CD14-positive monocyte (primary cell): ENCODE measurements at regions not wholly inside any gene's neighbourhood (a gene's known extent, or its start where the extent isn't known, plus 50 kb on each side); places are given as distances from the start of the nearest gene placed in this dataset.

Experiments
- DNase-seq, 3 donors: peaks; one replicate each; pipeline ENCODE4 v3.0.0-alpha.2; 2011 to 2022
- H2AFZ ChIP-seq: 2 replicates; pipeline ENCODE4 v1.6.0; 2012; ENCODE audit warnings: mild to moderate bottlenecking, low read depth, low read length, inconsistent platforms; ENCODE audit not compliant: insufficient read depth, poor library complexity, severe bottlenecking
- H3K27ac ChIP-seq, 2 donors: 1 replicate in 1 of 2; 2 replicates in 1 of 2; pipeline ENCODE4 v1.5.1; 2012 to 2013; ENCODE audit warnings: low read length in 2 of 2, control low read depth in 1 of 2, inconsistent platforms in 1 of 2, low read depth in 1 of 2, mild to moderate bottlenecking in 1 of 2
- H3K27me3 ChIP-seq, 2 donors: one replicate each; pipeline versions ENCODE4 v1.6.0 to v1.6.1; 2011 to 2013; ENCODE audit warnings: low read length in 2 of 2; ENCODE audit not compliant: control insufficient read depth in 2 of 2, insufficient read depth in 2 of 2
- H3K36me3 ChIP-seq, 2 donors: replicated peaks in 1 of 2; 1 replicate in 1 of 2; 2 replicates in 1 of 2; pipeline versions ENCODE4 v1.5.1 to v1.6.1; 2012 to 2013; ENCODE audit warnings: low read length in 2 of 2, control low read depth in 1 of 2, inconsistent platforms in 1 of 2, mild to moderate bottlenecking in 1 of 2; ENCODE audit not compliant: insufficient read depth in 2 of 2, control insufficient read depth in 1 of 2
- H3K4me1 ChIP-seq, 2 donors: 1 replicate in 1 of 2; 2 replicates in 1 of 2; pipeline versions ENCODE4 v1.5.1 to v1.6.1; 2012 to 2013; ENCODE audit warnings: low read length in 2 of 2, control low read depth in 1 of 2, inconsistent platforms in 1 of 2, mild to moderate bottlenecking in 1 of 2, moderate library complexity in 1 of 2; ENCODE audit not compliant: insufficient read depth in 2 of 2, control insufficient read depth in 1 of 2
- H3K4me2 ChIP-seq: replicated peaks from 2 replicates; pipeline ENCODE3; 2012; ENCODE audit warnings: low read length, moderate library complexity, mild to moderate bottlenecking; ENCODE audit not compliant: poor library complexity, severe bottlenecking; ENCODE audit errors: extremely low read depth
- H3K4me3 ChIP-seq, 3 experiments: fragments of 200-600 bp in 1 of 3; sonication (generic) in 1 of 3; replicated peaks in 1 of 3; 1 replicate in 2 of 3; 2 replicates in 1 of 3; pipeline ENCODE4 v1.5.1; 2011 to 2013; ENCODE audit warnings: low read length in 3 of 3, mild to moderate bottlenecking in 3 of 3, control low read depth in 2 of 3, low read depth in 2 of 3, inconsistent platforms in 1 of 3, moderate library complexity in 1 of 3
- H3K79me2 ChIP-seq: 2 replicates; pipeline ENCODE4 v1.6.0; 2012; ENCODE audit warnings: mild to moderate bottlenecking, control low read depth, inconsistent platforms, low read length, moderate library complexity; ENCODE audit not compliant: insufficient read depth
- H3K9ac ChIP-seq: 2 replicates; pipeline ENCODE4 v1.6.0; 2017; ENCODE audit warnings: low read length, mild to moderate bottlenecking; ENCODE audit not compliant: insufficient read depth, poor library complexity, severe bottlenecking
- H3K9me3 ChIP-seq, 2 donors: replicated peaks in 1 of 2; 1 replicate in 1 of 2; 2 replicates in 1 of 2; pipeline versions ENCODE4 v1.5.1 to v1.6.1; 2012 to 2013; ENCODE audit warnings: low read length in 2 of 2, control low read depth in 1 of 2; ENCODE audit not compliant: control insufficient read depth in 1 of 2, insufficient read depth in 1 of 2
- H4K20me1 ChIP-seq: 2 replicates; pipeline ENCODE4 v1.6.0; 2012; ENCODE audit warnings: mild to moderate bottlenecking, low read length, control low read depth, moderate library complexity; ENCODE audit not compliant: insufficient read depth
- H3K27ac Mint-ChIP-seq, 7 donors: one replicate each; pipeline ENCODE4 v1.8.0; 2020; ENCODE audit warnings: mild to moderate bottlenecking in 7 of 7, mixed read lengths in 7 of 7, moderate library complexity in 6 of 7, inconsistent platforms in 2 of 7
- H3K27me3 Mint-ChIP-seq, 3 donors: one replicate each; pipeline ENCODE4 v1.8.0; 2021 to 2022; ENCODE audit warnings: low read depth in 3 of 3, mild to moderate bottlenecking in 3 of 3, mixed read lengths in 3 of 3, moderate library complexity in 3 of 3, inconsistent platforms in 1 of 3
- H3K36me3 Mint-ChIP-seq, 2 donors: one replicate each; pipeline ENCODE4 v1.8.0; 2020; ENCODE audit warnings: mixed read lengths in 2 of 2, inconsistent platforms in 1 of 2, mild to moderate bottlenecking in 1 of 2
- H3K4me1 Mint-ChIP-seq: one replicate; pipeline ENCODE4 v1.8.0; 2020; ENCODE audit warnings: mild to moderate bottlenecking, mixed read lengths
- H3K4me3 Mint-ChIP-seq, 2 donors: one replicate each; pipeline ENCODE4 v1.8.0; 2020; ENCODE audit warnings: mild to moderate bottlenecking in 2 of 2, mixed read lengths in 2 of 2, moderate library complexity in 1 of 2
- H3K9me3 Mint-ChIP-seq, 7 donors: one replicate each; pipeline ENCODE4 v1.8.0; 2020 to 2022; ENCODE audit warnings: mixed read lengths in 7 of 7, mild to moderate bottlenecking in 6 of 7, moderate library complexity in 6 of 7, inconsistent platforms in 2 of 7
- WGBS: methylation state at CpG from one replicate; pipeline ENCODE4 v1.1.5; 2013; ENCODE audit warnings: missing lambda C conversion rate; ENCODE audit not compliant: insufficient coverage; 5-methylcytosine and 5-hydroxymethylcytosine counted together
- intact Hi-C, 2 donors: fragments of 100-400 bp; cut with micrococcal nuclease; formaldehyde crosslinking; loops; one replicate each; pipeline versions ENCODE4 v1.15.0 to v1.15.1; 2023
- TF ChIP-seq, protein P1 (sequence below): fragments of 200-600 bp; IDR thresholded peaks from one replicate; pipeline ENCODE4 v1.8.0; 2022; ENCODE audit warnings: antibody characterized with exemption, mild to moderate bottlenecking

DNA sequence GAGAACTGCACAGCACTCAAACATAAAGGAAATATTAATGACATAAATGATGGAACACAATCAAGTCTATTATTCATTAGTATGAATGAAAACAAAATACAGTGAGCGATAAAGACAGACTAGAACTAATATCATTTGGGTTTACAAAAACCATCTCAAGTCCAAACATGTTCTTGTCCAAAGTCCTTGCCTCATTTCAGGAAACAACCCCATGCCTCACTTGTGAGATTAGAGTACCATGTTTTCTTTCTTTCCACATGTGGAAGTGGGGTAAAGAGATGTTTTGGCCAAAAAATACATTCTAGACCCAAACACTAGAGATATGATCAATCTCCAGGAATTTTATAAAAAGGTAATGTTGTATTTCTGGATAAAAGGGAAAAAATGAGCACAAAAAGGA is 53.3 kb upstream of the NFE2L2 start:
- intact Hi-C loops, result no loop called here
- H3K36me3 Mint-ChIP-seq, result peaks cover 16 to 22% of the 10 kb centered on the region in 2 donors
- no peak overlapping the region for H3K9ac ChIP-seq
- no peak overlapping the region for H3K4me2 ChIP-seq
- H3K27me3 Mint-ChIP-seq, result peaks cover 0 to 4% (median 0%) of the 10 kb centered on the region in 3 donors
- DNase-seq, result no peak
- no peaks in the 10 kb centered on the region for H3K27me3 ChIP-seq
- no peak overlapping the region for H3K27ac Mint-ChIP-seq
- H3K9me3 ChIP-seq, result no peaks in the 10 kb centered on the region
- H2AFZ ChIP-seq, result no peak overlapping the region
- peaks cover 0 to 5% (median 0%) of the 10 kb centered on the region in 7 donors for H3K9me3 Mint-ChIP-seq
- H3K79me2 ChIP-seq, result no peaks in the 10 kb centered on the region
- H3K4me3 ChIP-seq, result no peak overlapping the region
- peaks cover 5 to 15% of the 10 kb centered on the region in 2 donors for H3K36me3 ChIP-seq
- H3K4me1 ChIP-seq, result no peaks in the 10 kb centered on the region
- WGBS, result no CpG with 5 or more reads among the region's 1 CpG
- no peak overlapping the region for H3K27ac ChIP-seq
- H4K20me1 ChIP-seq, result no peaks in the 10 kb centered on the region
- H3K4me1 Mint-ChIP-seq, result peaks cover 2% of the 10 kb centered on the region
- no peak overlapping the region for H3K4me3 Mint-ChIP-seq
- TF ChIP-seq, protein P1, sequence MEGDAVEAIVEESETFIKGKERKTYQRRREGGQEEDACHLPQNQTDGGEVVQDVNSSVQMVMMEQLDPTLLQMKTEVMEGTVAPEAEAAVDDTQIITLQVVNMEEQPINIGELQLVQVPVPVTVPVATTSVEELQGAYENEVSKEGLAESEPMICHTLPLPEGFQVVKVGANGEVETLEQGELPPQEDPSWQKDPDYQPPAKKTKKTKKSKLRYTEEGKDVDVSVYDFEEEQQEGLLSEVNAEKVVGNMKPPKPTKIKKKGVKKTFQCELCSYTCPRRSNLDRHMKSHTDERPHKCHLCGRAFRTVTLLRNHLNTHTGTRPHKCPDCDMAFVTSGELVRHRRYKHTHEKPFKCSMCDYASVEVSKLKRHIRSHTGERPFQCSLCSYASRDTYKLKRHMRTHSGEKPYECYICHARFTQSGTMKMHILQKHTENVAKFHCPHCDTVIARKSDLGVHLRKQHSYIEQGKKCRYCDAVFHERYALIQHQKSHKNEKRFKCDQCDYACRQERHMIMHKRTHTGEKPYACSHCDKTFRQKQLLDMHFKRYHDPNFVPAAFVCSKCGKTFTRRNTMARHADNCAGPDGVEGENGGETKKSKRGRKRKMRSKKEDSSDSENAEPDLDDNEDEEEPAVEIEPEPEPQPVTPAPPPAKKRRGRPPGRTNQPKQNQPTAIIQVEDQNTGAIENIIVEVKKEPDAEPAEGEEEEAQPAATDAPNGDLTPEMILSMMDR, result no peak

DNA sequence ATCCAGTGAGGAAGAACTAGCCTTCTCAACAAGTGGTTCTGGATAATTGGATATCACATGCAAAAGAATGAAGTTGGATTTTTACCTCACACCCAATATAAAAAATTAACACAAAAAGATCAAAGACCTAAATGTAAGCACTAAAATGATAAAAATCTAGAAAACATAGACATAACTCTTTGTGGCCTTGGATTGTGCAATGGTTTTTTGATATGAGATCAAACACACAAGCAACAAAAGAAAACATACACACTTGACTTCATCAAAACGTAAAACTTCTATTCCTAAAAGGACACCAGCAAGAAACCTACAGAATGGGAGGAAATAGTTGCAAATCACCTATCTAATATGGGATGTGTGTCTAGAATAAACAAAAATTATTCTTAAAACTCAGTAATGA is 54.1 kb upstream of the NFE2L2 start:
- no peak for DNase-seq
- H3K79me2 ChIP-seq, result no peaks in the 10 kb centered on the region
- Mint-ChIP-seq H3K36me3 (peaks cover 22 to 25% of the 10 kb centered on the region in 2 donors), H3K27me3 (no peaks in the 10 kb centered on the region), H3K27ac (no peak overlapping the region), H3K9me3 (no peaks in the 10 kb centered on the region), H3K4me3 (no peak overlapping the region), H3K4me1 (peaks cover 5% of the 10 kb centered on the region)
- H3K36me3 ChIP-seq, result peaks cover 5 to 18% of the 10 kb centered on the region in 2 donors
- no peaks in the 10 kb centered on the region for H4K20me1 ChIP-seq
- TF ChIP-seq, protein P1, result no peak
- intact Hi-C loops, result no loop called here
- H3K4me3 ChIP-seq, result no peak overlapping the region
- no peak overlapping the region for H2AFZ ChIP-seq
- H3K4me1 ChIP-seq, result no peaks in the 10 kb centered on the region
- H3K9me3 ChIP-seq, result no peaks in the 10 kb centered on the region
- H3K9ac ChIP-seq, result no peak overlapping the region
- no peaks in the 10 kb centered on the region for H3K27me3 ChIP-seq
- no peak overlapping the region for H3K27ac ChIP-seq
- WGBS, result no CpG with 5 or more reads among the region's 1 CpG
- H3K4me2 ChIP-seq, result no peak overlapping the region
